Natural killer cell (primary cell): ENCODE measurements at regions not wholly inside any gene's neighbourhood (a gene's known extent, or its start where the extent isn't known, plus 50 kb on each side); places are given as distances from the start of the nearest gene placed in this dataset.

Source experiments
- ATAC-seq, 3 donors: fragments of 150-1000 bp in 2 of 3; fragments of 200-7000 bp in 1 of 3; cut with Tn5 transposase; 1 replicate in 1 of 3; 2 replicates in 2 of 3; pipeline ENCODE4 v1.10.0; 2021; ENCODE audit warnings: mild to moderate bottlenecking in 2 of 3, moderate library complexity in 2 of 3
- DNase-seq, 2 donors: peaks; one replicate each; pipeline versions ENCODE4 v3.0.0 to v3.0.0-alpha.2; 2013 to 2021; ENCODE audit warnings: mixed read lengths in 1 of 2
- H3K27ac ChIP-seq: one replicate; pipeline ENCODE4 v1.5.1; 2013; ENCODE audit warnings: mild to moderate bottlenecking, low read length
- H3K27me3 ChIP-seq: one replicate; pipeline ENCODE4 v1.6.1; 2013; ENCODE audit warnings: low read length; ENCODE audit not compliant: control insufficient read depth, insufficient read depth
- H3K36me3 ChIP-seq: one replicate; pipeline ENCODE4 v1.6.1; 2013; ENCODE audit warnings: low read length; ENCODE audit not compliant: control insufficient read depth, insufficient read depth
- H3K4me1 ChIP-seq: one replicate; pipeline ENCODE4 v1.6.1; 2013; ENCODE audit warnings: low read length; ENCODE audit not compliant: control insufficient read depth, insufficient read depth
- H3K4me3 ChIP-seq: one replicate; pipeline ENCODE4 v1.5.1; 2013; ENCODE audit warnings: low read length
- H3K9me3 ChIP-seq: one replicate; pipeline ENCODE4 v1.6.1; 2013; ENCODE audit warnings: low read length; ENCODE audit not compliant: control insufficient read depth, insufficient read depth
- H3K27ac Mint-ChIP-seq, 2 donors: one replicate each; pipeline ENCODE4 v1.8.0; 2022; ENCODE audit warnings: mild to moderate bottlenecking in 2 of 2, mixed read lengths in 2 of 2, moderate library complexity in 1 of 2
- H3K27me3 Mint-ChIP-seq, 2 donors: one replicate each; pipeline ENCODE4 v1.8.0; 2022; ENCODE audit warnings: low read depth in 2 of 2, mixed read lengths in 2 of 2
- H3K36me3 Mint-ChIP-seq: one replicate; pipeline ENCODE4 v1.8.0; 2022; ENCODE audit warnings: mixed read lengths
- H3K4me1 Mint-ChIP-seq, 2 donors: one replicate each; pipeline ENCODE4 v1.8.0; 2022; ENCODE audit warnings: mixed read lengths in 2 of 2
- H3K4me3 Mint-ChIP-seq: one replicate; pipeline ENCODE4 v1.8.0; 2022; ENCODE audit warnings: mild to moderate bottlenecking, moderate library complexity, mixed read lengths
- H3K9me3 Mint-ChIP-seq, 2 donors: one replicate each; pipeline ENCODE4 v1.8.0; 2022; ENCODE audit warnings: mixed read lengths in 2 of 2
- CTCF ChIP-seq: fragments of 200-600 bp; IDR thresholded peaks from one replicate; pipeline ENCODE4 v1.8.0; 2022; ENCODE audit warnings: antibody characterized with exemption
- WGBS: methylation state at CpG from one replicate; pipeline ENCODE4 v1.1.7; 2013; ENCODE audit warnings: missing lambda C conversion rate; ENCODE audit not compliant: insufficient coverage; 5-methylcytosine and 5-hydroxymethylcytosine counted together
- intact Hi-C: fragments of 100-400 bp; cut with micrococcal nuclease; formaldehyde crosslinking; loops from one replicate; pipeline ENCODE4 v1.14.2; 2022

- Mint-ChIP-seq H3K4me3 (no peak overlapping the region), H3K4me1 (peaks cover 14 to 20% of the 10 kb centered on the region in 2 donors), H3K27ac (no peak overlapping the region), H3K27me3 (peaks cover 18 to 50% of the 10 kb centered on the region in 2 donors), H3K9me3 (peaks cover 3% of the 10 kb centered on the region in 2 donors), H3K36me3 (no peaks in the 10 kb centered on the region)
- Histone ChIP-seq H3K27me3 (peaks cover 2% of the 10 kb centered on the region), H3K36me3 (no peaks in the 10 kb centered on the region), H3K27ac (no peak overlapping the region), H3K9me3 (peaks cover 9% of the 10 kb centered on the region), H3K4me3 (no peak overlapping the region), H3K4me1 (peaks cover 13% of the 10 kb centered on the region)
- TF ChIP-seq CTCF = no peak
- no peak for DNase-seq
- WGBS = 80% methylated on average over 1 of the region's 3 CpGs
- no peak for ATAC-seq
- intact Hi-C loops = no loop called here
These were observed 75.4 kb upstream of the LINC01488 start for GRCh38 chr11:69406060-69406459.

GRCh38 chr11:69409812-69410645, 71.4 kb upstream of the LINC01488 start:
- Mint-ChIP-seq H3K27ac (no peak overlapping the region), H3K4me1 (peaks cover 0 to 6% of the 10 kb centered on the region in 2 donors), H3K36me3 (no peaks in the 10 kb centered on the region), H3K9me3 (no peaks in the 10 kb centered on the region), H3K4me3 (no peak overlapping the region), H3K27me3 (peaks cover 15 to 31% of the 10 kb centered on the region in 2 donors)
- H3K27me3 ChIP-seq = peaks cover 4% of the 10 kb centered on the region
- no peak for TF ChIP-seq CTCF
- intact Hi-C loops = no loop called here
- WGBS = 53% methylated on average over 11 of the region's 13 CpGs
- H3K4me1 ChIP-seq = peaks cover 4% of the 10 kb centered on the region
- no peak overlapping the region for H3K27ac ChIP-seq
- H3K36me3 ChIP-seq = no peaks in the 10 kb centered on the region
- H3K4me3 ChIP-seq = no peak overlapping the region
- DNase-seq = no peak
- no peak for ATAC-seq
- H3K9me3 ChIP-seq = no peaks in the 10 kb centered on the region

- H3K4me3 ChIP-seq = no peak overlapping the region
- no peak for TF ChIP-seq CTCF
- H3K27me3 ChIP-seq = peaks cover 4% of the 10 kb centered on the region
- no peak overlapping the region for H3K27ac ChIP-seq
- intact Hi-C loops = no loop called here
- no peak for ATAC-seq
- Mint-ChIP-seq H3K36me3 (no peaks in the 10 kb centered on the region), H3K27ac (no peak overlapping the region), H3K27me3 (peaks cover 12 to 24% of the 10 kb centered on the region in 2 donors), H3K4me1 (peaks cover 0 to 6% of the 10 kb centered on the region in 2 donors), H3K4me3 (no peak overlapping the region), H3K9me3 (no peaks in the 10 kb centered on the region)
- 79% methylated on average over 6 of the region's 8 CpGs for WGBS
- H3K36me3 ChIP-seq = no peaks in the 10 kb centered on the region
- no peak for DNase-seq
- no peaks in the 10 kb centered on the region for H3K9me3 ChIP-seq
- peaks cover 4% of the 10 kb centered on the region for H3K4me1 ChIP-seq
These were observed 70.1 kb upstream of the LINC01488 start for GRCh38 chr11:69411257-69411924.
